HCEC 1CT (cell line): ENCODE measurements at regions not wholly inside any gene's neighbourhood (a gene's known extent, or its start where the extent isn't known, plus 50 kb on each side); places are given as distances from the start of the nearest gene placed in this dataset.

ENCODE experiments used
- DNase-seq: peaks from one replicate; pipeline ENCODE4 v3.0.0-alpha.2; 2017

- DNase-seq: no peak
These were observed 195.7 kb downstream of the ZFP36L2 start for GRCh38 chr2:43030551-43031307.

- no peak for DNase-seq
These were observed 197.2 kb downstream of the ZFP36L2 start for GRCh38 chr2:43029186-43029585.

- DNase-seq: no peak
These were observed 198.2 kb downstream of the ZFP36L2 start for GRCh38 chr2:43028188-43028587.

DNA sequence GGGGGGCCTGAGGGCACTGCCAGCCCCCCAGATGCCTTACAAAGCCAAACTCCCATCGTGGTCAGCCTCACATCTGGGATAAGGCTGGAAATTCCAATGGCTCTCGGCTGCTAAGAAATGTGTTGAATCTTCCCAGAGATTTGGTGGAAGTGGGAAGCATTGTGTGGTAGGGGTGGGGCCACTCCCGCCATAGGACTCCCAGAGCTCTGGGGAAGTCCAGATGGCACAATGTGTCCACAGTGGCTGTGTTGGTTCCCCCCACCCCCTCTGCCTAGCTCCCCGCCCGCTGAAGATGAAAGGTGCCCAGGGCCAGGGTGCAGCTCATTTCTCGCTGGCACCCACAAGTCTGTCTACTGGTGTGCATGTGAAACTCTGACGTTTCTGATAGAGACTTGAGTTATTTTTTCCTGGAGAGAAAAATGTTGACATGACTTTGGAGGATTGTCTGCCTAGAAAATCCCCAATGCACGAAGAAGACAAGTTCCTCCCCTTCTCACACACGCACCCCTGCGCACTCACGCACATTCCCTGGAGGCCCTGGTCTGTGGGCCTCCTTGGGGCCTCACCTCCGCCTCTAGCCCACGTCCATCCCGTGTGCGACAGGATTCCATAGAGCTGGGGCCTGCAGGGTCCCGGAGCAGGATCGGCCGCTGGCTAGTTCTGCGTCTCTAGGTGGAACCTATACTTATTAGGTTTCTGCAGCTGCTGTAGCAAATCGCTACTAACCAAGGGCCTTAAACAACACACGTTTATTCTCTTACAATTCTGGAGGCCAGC, 199.1 kb downstream of the ZFP36L2 start:
- DNase-seq: no peak

DNA sequence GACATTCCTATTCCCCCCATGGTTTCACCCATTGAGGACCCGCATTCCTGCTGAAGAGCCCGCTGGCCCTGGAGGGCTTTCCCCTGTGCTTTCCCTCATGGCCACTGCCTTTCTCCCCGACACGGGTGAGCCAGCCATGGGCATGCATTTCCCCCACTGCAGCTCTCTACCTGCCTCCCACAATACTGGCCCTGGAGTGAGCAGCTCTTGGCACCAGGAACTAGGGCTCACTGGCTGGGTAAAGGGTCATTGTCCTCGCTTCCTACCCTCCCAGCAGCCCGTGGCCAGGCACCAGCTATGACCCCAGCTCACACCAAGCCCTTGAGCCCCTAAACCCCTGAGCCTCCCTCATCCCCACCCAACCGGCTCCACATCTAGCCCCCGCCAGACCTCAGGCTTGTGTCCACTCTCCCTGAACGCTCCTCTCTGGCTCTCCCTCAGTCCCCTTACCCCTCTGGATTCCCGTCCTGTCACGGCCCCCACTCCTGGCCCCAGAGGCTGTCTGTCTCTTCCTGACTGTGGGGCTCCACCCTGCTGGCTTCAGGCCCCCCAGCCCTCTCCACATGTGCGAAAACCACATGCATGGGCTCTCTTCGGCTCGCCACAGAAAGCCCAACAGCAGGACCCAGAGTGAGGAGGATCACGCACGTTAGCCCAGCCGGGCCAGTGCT, 199.8 kb downstream of the ZFP36L2 start:
- DNase-seq: no peak

GRCh38 chr2:43025709-43026295, 200.6 kb downstream of the ZFP36L2 start:
- no peak for DNase-seq

DNA sequence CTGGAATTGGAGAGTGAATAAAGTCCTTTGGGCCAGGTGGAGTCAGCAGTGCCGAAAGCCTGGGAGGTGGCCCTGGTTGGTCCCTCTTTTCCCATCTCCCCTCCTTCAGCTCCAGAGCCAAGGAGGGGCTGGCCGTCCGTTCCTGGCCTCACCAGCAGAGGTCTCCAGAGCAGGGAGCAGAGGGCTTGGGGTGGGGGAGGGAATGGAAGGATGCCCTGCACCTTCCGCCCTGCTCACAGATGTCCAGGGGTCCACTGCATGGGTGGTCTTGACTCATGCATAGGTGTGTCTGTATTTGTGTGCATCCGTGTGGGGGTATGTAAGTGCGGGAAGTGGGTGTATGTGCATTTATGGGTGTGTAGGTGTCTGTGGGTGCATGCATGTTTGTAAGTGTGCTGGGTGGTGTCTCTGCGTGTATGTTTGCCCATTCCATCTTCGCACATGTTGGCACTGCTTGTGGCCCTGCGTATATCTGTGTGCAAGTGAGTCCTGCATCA, 201.8 kb downstream of the ZFP36L2 start:
- peak; percentile 58 for DNase-seq

DNA sequence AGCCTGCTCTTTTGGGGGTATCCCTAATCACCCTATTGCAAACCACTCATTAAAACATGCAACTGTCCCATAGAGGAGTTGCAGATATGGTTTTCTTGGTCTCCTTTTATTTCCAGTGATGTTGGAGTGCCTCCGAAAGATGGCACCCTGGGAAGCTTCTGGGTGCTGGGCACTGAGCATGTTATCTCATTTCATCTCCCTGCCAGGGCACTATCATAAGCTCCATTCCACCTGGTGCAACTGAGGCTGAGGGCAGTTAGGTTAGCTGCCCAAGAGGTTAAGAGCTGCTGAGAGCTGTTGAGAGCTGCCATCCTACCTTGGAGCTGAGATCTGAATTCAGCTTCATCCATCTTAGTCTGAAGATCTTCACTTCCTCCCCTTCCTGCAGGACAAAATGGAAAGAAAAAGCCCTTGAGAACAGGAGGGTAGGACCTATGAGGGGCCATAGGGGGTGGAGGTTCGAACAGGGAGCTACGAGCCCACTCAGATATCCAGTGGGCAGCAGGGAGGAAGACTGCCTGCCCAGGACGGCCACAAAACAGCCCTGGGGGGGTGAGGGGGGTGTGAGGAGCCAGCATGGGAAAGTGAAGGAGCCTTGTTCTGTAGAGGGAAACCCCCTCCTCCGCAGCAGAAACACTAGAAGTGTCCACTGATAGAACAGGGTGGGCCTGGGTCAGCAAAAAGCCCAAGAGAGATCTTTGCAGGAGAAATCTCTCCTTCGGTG, 202.5 kb downstream of the ZFP36L2 start:
- no peak for DNase-seq

GRCh38 chr2:43022896-43023295, 203.5 kb downstream of the ZFP36L2 start:
- no peak for DNase-seq

GRCh38 chr2:43021791-43022509, 204.5 kb downstream of the ZFP36L2 start:
- DNase-seq: no peak

DNA sequence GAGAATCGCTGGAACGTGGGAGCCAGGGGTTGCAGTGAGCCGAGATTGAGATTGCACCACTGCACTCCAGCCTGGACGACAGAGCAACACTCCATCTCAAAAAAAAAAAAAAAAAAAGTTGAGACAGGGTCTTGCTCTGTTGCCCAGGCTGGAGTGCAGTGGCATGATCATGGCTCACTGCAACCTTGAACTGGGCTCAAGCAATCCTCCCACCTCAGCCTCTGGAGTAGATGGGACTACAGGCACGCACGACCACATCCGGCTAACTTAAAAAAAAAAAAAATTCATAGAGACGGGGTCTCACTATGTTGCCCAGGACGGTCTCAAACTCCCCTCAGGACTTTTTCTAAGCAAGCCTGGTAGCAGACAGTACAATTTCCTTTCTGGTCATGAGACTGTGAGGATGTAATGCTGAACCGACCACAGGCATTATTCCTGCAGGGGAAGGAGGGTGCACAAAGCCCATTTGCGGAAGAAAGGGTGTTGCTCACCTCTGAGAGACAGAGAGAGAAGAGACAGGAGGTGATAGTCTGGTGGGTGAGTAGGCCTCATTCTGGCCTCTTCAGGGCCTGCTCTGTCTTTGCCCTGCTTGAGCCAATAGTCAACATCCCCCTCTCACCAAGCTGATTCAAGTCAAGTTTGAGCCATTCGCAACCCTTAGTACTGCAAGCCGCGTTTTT, 205.3 kb downstream of the ZFP36L2 start:
- no peak for DNase-seq

DNA sequence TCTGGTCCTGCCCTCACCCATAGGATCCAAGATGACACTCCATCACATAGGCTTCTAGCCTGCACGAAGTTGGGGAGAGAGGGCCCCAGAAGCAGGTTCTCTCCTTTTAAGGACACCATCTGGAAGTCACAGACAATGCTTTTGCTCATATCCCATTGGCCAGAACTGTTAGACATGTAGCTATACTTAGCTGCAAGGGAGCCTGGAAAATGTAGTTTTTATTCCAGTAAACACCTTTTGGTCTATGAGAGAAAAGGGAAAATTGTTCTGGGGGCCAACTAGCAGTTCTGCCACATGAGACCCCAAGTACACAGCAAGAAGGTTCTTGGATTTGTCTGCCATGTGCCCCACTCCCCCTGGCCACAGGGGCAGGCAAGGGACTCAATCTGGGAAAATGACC, 206.1 kb downstream of the ZFP36L2 start:
- DNase-seq: no peak

DNA sequence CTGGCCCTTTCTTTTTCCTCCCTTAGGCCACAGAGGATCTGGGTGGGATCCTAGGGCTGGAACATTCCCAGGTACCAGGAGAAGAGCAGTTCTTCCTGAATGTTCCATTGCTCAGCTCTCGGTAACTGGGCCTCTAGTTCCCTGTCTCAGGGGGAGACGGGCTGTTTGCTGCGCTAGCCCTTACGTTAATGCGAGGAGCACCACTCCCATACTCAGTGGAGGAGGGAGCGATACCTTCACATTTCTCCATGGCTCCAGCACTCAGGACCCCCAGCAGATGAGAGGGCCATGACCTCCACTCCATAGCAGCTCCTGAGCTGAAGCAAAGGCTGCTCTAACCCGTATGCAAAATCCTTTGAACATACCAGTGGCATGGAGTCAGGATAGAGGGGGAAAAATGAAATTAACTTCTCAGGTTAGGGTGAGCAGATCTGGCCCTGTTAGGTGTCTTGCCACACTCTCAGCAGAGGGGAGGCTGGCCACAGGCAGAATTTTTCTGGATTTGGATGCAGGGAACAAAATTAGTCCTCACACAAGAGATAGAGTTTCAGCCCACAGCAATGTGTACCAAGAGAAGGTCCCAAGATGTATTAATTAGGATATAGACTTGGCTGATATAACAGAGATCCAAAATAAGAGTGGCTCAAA, 206.7 kb downstream of the ZFP36L2 start:
- no peak for DNase-seq

- DNase-seq: no peak
These were observed 207.4 kb downstream of the ZFP36L2 start for GRCh38 chr2:43019025-43019367.

DNA sequence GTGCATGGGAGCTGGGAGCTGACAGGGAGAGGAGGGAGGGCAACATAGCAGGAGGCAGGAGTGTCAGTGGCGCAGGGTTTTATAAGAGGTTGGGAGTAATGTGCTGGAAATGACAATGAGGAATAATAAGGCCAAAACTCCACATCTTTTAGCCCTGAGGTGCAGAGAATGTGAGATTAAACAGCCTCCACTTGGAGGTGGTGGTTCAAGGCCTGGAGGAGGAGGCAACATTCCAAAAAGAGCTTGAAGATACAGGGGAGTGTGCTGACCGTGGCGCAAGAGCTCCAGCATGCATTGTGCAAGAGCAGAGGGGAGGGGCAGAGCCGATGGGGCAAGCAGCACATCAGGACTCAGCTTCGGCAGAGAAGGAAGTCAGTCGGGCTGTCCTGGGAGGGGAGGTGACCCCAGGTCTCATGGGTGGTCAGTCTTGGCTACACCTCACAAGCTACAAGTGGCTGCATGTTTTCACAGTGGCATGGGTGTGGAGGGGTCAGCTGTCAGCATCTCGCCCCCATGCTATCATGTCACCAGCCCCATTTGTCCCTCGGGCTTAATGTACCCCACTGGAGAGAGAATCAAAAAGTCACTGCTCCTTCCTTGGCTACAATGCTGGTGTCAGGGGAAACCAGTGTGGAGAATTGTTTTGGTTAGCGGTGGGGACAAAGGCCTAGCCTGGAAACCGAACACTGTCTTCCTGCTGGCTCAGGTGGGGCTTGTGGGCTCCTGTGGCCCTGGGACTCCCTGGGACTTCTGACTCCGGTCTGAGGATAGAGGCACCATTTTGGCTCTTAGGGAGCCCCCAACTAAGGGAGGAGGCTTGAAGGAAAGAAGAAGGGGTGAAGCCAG, 208.0 kb downstream of the ZFP36L2 start:
- DNase-seq: peak; percentile 81

- DNase-seq: no peak
These were observed 212.5 kb downstream of the ZFP36L2 start for GRCh38 chr2:43013821-43014345.

DNA sequence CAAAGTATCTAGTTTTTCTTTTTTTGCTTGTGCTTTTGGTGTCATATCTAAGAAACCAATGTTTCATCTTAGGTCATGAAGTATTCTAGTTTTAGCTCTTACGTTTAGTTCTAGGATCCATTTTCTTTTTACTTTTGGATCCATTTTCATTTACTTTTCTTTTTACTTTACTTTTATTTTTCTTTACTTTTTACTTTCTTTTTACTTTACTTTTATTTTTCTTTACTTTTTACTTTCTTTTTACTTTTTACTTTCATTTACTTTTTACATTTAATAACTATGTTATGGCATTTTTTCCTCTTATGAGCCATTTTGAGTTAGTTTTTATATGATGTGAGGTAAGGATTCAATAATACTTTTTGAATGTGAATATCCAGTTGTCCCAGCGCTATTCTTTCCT, 213.4 kb downstream of the ZFP36L2 start:
- DNase-seq: no peak

DNA sequence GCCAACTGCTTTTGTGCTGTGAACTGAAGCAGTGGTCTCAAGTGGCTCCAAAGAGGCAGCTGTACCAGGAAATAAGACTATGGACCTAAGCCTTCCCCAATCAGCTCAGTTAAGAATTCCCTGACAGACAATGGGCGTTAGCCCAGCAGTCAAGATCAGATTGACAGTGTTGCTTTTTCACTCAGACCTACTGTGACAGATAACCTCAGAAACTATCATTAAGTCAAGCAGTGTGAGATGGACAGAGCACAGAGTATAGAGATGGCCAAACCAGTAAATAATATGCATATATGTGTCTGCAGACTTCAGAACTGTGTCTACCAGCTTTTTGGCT, 215.3 kb downstream of the ZFP36L2 start:
- no peak for DNase-seq

GRCh38 chr2:43010438-43011157, 215.8 kb downstream of the ZFP36L2 start:
- DNase-seq: no peak
